ENCODE measurements at regions not wholly inside any gene's neighbourhood (a gene's known extent, or its start where the extent isn't known, plus 50 kb on each side); places are given as distances from the start of the nearest gene placed in this dataset.

- H3K27ac ChIP-seq = no peak overlapping the region
- TF ChIP-seq ZFX (IDR thresholded peaks at IDR 0.05; ENCODE audit: borderline replicate concordance) (no peak), CTCF (IDR thresholded peaks at IDR 0.05) (no peak)
These were observed 172.7 kb upstream of the IL15 start for GRCh38 chr4:141463678-141464077.

GRCh38 chr4:141464366-141464765 is 172.0 kb upstream of the IL15 start:
- TF ChIP-seq CTCF (IDR thresholded peaks at IDR 0.05) (no peak), ZFX (IDR thresholded peaks at IDR 0.05; ENCODE audit: borderline replicate concordance) (no peak)
- no peak overlapping the region for H3K27ac ChIP-seq

GRCh38 chr4:141465171-141465570 is 171.2 kb upstream of the IL15 start:
- no peak overlapping the region for H3K27ac ChIP-seq
- TF ChIP-seq ZFX (IDR thresholded peaks at IDR 0.05; ENCODE audit: borderline replicate concordance) = no peak
- no peak for TF ChIP-seq CTCF (IDR thresholded peaks at IDR 0.05)

GRCh38 chr4:141467225-141467624 is 169.2 kb upstream of the IL15 start:
- TF ChIP-seq CTCF (IDR thresholded peaks at IDR 0.05) (no peak), ZFX (IDR thresholded peaks at IDR 0.05; ENCODE audit: borderline replicate concordance) (no peak)
- H3K27ac ChIP-seq = no peak overlapping the region

- TF ChIP-seq CTCF (IDR thresholded peaks at IDR 0.05) (no peak), ZFX (IDR thresholded peaks at IDR 0.05; ENCODE audit: borderline replicate concordance) (no peak)
- H3K27ac ChIP-seq = no peak overlapping the region
These were observed 167.0 kb upstream of the IL15 start for GRCh38 chr4:141469392-141469791.

GRCh38 chr4:141473026-141473540 is 163.3 kb upstream of the IL15 start:
- no peak overlapping the region for H3K27ac ChIP-seq
- TF ChIP-seq ZFX (IDR thresholded peaks at IDR 0.05; ENCODE audit: borderline replicate concordance) = no peak
- no peak for TF ChIP-seq CTCF (IDR thresholded peaks at IDR 0.05)

GRCh38 chr4:141473952-141474351 is 162.4 kb upstream of the IL15 start:
- TF ChIP-seq CTCF (IDR thresholded peaks at IDR 0.05) (no peak), ZFX (IDR thresholded peaks at IDR 0.05; ENCODE audit: borderline replicate concordance) (no peak)
- no peak overlapping the region for H3K27ac ChIP-seq
